ENCODE measurements at regions not wholly inside any gene's neighbourhood (a gene's known extent, or its start where the extent isn't known, plus 50 kb on each side); places are given as distances from the start of the nearest gene placed in this dataset.

DNA sequence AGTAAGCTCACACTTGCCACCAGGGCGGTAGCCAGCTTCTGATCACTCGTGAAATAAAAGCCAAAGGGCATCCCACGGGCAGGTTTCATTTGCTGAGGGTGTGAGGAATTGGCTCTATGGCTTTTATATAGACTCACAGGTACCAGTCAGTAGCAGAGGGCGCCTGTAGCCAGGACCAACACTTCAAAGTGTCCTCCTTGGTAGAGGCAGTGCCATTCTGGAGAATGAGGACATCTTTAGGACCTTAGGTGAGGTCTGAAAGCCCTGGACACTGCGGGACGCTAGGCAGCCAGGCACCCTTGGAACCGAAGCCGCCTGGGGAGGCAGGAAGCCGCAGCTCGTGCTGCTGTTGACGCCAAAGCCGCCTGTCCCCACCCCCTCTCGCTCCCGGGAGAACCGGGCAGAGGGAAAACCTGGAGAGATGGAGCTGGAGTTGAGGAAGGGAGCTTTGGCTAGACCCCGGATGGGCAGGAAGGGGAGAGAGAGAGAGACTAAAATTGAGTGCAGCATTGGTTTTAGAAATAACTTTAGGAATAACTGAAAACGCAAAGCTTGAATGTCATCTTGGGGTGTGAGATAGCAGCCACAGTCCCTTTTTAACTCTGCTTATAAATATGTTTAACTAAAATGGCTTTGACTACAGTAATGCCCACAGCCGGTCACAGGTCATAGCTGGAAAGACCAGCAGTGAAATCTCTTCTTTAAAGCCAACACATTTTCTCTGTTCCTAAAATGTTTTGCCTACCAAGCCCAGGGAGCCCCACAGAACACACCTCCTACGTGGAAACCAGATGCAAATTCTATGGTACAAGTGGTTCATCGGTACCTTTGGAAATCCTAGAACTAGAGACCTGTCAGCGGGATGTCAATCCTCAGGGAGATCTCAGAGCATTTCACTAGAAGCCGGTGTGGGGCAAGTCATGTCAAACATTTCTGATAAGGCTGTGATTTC, 128.5 kb upstream of the CDYL start:
- TF ChIP-seq POLR2A (IDR thresholded peaks at IDR 0.05): no peak
- no peak for TF ChIP-seq EP300 (IDR thresholded peaks at IDR 0.05)
- TF ChIP-seq, protein P1, sequence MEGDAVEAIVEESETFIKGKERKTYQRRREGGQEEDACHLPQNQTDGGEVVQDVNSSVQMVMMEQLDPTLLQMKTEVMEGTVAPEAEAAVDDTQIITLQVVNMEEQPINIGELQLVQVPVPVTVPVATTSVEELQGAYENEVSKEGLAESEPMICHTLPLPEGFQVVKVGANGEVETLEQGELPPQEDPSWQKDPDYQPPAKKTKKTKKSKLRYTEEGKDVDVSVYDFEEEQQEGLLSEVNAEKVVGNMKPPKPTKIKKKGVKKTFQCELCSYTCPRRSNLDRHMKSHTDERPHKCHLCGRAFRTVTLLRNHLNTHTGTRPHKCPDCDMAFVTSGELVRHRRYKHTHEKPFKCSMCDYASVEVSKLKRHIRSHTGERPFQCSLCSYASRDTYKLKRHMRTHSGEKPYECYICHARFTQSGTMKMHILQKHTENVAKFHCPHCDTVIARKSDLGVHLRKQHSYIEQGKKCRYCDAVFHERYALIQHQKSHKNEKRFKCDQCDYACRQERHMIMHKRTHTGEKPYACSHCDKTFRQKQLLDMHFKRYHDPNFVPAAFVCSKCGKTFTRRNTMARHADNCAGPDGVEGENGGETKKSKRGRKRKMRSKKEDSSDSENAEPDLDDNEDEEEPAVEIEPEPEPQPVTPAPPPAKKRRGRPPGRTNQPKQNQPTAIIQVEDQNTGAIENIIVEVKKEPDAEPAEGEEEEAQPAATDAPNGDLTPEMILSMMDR (IDR thresholded peaks at IDR 0.05): no peak

All from stomach (tissue), 4 donors.